Motor neuron (in vitro differentiated cells): ENCODE measurements at regions not wholly inside any gene's neighbourhood (a gene's known extent, or its start where the extent isn't known, plus 50 kb on each side); places are given as distances from the start of the nearest gene placed in this dataset.

Source experiments
- ATAC-seq, 8 experiments: fragments of 200-7000 bp; cut with Tn5 transposase; replicated peaks in 6 of 8; 2 replicates each; pipeline ENCODE4 v1.8.0; 2021; ENCODE audit warnings: mild to moderate bottlenecking in 8 of 8, moderate library complexity in 8 of 8
- H3K27ac ChIP-seq, 2 donors: fragments of 250-450 bp; sonication (Bioruptor Pico); 2 replicates each; pipeline ENCODE4 v1.9.0; 2021; ENCODE audit warnings: antibody characterized with exemption in 2 of 2, mild to moderate bottlenecking in 2 of 2, moderate library complexity in 1 of 2
- H3K4me1 ChIP-seq, 2 donors: fragments of 250-450 bp; sonication (Bioruptor Pico); replicated peaks in 1 of 2; 2 replicates each; pipeline ENCODE4 v1.6.1; 2021; ENCODE audit warnings: antibody characterized with exemption in 2 of 2, mild to moderate bottlenecking in 2 of 2, moderate library complexity in 1 of 2
- H3K4me3 ChIP-seq, 5 donors: fragments of 250-450 bp; sonication (Bioruptor Pico); 2 replicates each; pipeline ENCODE4 v1.9.0; 2021; ENCODE audit warnings: antibody characterized with exemption in 5 of 5, mild to moderate bottlenecking in 5 of 5, moderate library complexity in 4 of 5
- WGBS, 10 experiments: fragments of 450-650 bp; shearing (Covaris generic); methylation state at CpG; one replicate each; pipeline ENCODE4 v1.0.0; 2022; 5-methylcytosine and 5-hydroxymethylcytosine counted together
- in situ Hi-C, 9 experiments: fragments of 400-800 bp; cut with MboI; loops; one replicate each; pipeline ENCODE4 v1.15.0; 2021; ENCODE audit warnings: low sequenced_read_pairs in 9 of 9, low pct_unique_long_range_greater_than_20kb in 2 of 9; ENCODE audit not compliant: unreplicated experiment in 9 of 9

GRCh38 chr18:51279367-51279984 is 82.0 kb upstream of the MEX3C start:
- WGBS, 10 experiments = 0 to 100% (median 90%) methylated on average over 1 to 2 of the region's 2 CpGs; no CpG with 5 or more reads in 2 of the 10 experiments
- H3K4me1 ChIP-seq = no peaks in the 10 kb centered on the region
- H3K27ac ChIP-seq = no peak overlapping the region
- no peak for ATAC-seq
- in situ Hi-C loops = no loop called here
- no peak overlapping the region for H3K4me3 ChIP-seq

DNA sequence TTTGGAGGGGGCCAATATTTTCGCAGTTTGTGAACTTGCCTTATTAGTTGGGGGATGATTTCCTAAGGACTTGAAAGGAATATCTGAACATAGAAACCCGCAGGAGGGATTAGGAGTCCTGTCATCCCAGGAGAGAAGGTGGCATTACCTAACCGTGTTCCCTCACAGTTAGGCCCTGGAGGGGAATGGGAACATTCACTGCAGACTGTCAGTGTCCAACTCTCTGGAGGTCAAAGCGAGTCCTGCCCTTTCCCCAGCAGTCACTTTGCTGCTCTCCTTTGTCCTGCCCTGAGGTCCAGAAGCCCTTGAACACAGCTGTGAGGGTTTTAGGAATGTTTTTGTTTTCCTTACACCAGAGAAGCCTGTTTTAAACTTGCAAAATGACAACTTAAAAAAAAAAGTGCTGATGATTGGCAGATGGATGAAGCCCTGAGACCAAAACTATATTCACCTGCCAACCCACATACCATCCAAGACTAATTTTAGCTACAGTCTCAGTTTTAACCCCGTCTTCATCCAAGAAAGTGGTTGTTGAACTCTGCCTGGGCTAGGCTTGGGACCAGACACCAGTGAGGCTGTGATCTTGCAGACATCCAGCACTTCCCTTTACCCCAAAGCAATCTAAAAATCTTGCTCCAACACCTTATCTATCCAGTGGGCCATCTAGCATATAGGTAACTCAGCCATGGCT is 90.5 kb upstream of the MEX3C start:
- in situ Hi-C loops = no loop called here
- H3K4me3 ChIP-seq = no peak overlapping the region
- 7 to 94% (median 67%) methylated on average over 1 to 4 of the region's 5 CpGs; no CpG with 5 or more reads in 3 of the 10 experiments for WGBS, 10 experiments
- no peak overlapping the region for H3K27ac ChIP-seq
- no peak for ATAC-seq
- H3K4me1 ChIP-seq = no peaks in the 10 kb centered on the region

GRCh38 chr18:51288582-51288981 is 91.1 kb upstream of the MEX3C start:
- WGBS, 10 experiments = 10 to 100% (median 67%) methylated on average over 1 to 3 of the region's 3 CpGs; no CpG with 5 or more reads in 1 of the 10 experiments

GRCh38 chr18:51290860-51291259 is 93.4 kb upstream of the MEX3C start:
- Histone ChIP-seq H3K27ac (no peak overlapping the region), H3K4me1 (no peaks in the 10 kb centered on the region), H3K4me3 (no peak overlapping the region)
- WGBS, 10 experiments = 75 to 100% (median 100%) methylated on average over 2 of the region's 2 CpGs; no CpG with 5 or more reads in 6 of the 10 experiments
- in situ Hi-C loops = no loop called here
- peak in 3 of 8 experiments; percentile 25 to 71 (median 58) for ATAC-seq

More at GRCh38 chr18:51288582-51288981, 91.1 kb upstream of the MEX3C start:
- H3K4me3 ChIP-seq = no peak overlapping the region
- in situ Hi-C loops = no loop called here
- no peak for ATAC-seq
- no peak overlapping the region for H3K27ac ChIP-seq
- H3K4me1 ChIP-seq = no peaks in the 10 kb centered on the region

DNA sequence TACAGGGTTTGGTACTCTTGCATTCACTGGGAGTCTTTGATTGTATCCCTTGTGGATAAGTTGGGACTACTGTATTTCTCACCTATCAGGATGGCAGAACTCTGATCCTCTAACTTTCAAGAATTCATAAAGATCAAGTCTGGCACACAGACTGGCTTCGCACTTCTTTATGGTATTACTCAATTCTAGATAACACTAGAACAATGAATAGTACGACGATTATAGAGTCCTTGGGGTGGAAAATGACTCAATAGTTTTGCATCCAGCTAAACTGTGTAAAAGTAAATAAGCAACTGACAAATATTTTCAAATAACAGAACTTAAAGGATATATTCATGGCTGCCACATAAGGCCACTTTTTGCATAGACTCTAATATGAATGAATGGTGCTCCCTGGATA is 103.4 kb upstream of the MEX3C start:
- no peak overlapping the region for H3K27ac ChIP-seq
- in situ Hi-C loops = no loop called here
- H3K4me3 ChIP-seq = no peak overlapping the region
- H3K4me1 ChIP-seq = no peaks in the 10 kb centered on the region
- no peak for ATAC-seq
- 0 to 97% (median 75%) methylated on average over 1 to 3 of the region's 3 CpGs for WGBS, 10 experiments

GRCh38 chr18:51301376-51301775 is 103.9 kb upstream of the MEX3C start:
- no peaks in the 10 kb centered on the region for H3K4me1 ChIP-seq
- no peak overlapping the region for H3K4me3 ChIP-seq
- in situ Hi-C loops = no loop called here
- 15 to 98% (median 81%) methylated on average over 1 to 3 of the region's 3 CpGs for WGBS, 10 experiments
- H3K27ac ChIP-seq = no peak overlapping the region
- ATAC-seq = no peak

- no peak overlapping the region for H3K27ac ChIP-seq
- in situ Hi-C loops = no loop called here
- no peaks in the 10 kb centered on the region for H3K4me1 ChIP-seq
- no peak overlapping the region for H3K4me3 ChIP-seq
- WGBS, 10 experiments = 0 to 100% (median 80%) methylated on average over 1 of the region's 1 CpG; no CpG with 5 or more reads in 6 of the 10 experiments
- peak in 2 of 8 experiments; percentile 80 to 91 for ATAC-seq
These were observed 119.2 kb upstream of the MEX3C start for GRCh38 chr18:51316677-51317076.

DNA sequence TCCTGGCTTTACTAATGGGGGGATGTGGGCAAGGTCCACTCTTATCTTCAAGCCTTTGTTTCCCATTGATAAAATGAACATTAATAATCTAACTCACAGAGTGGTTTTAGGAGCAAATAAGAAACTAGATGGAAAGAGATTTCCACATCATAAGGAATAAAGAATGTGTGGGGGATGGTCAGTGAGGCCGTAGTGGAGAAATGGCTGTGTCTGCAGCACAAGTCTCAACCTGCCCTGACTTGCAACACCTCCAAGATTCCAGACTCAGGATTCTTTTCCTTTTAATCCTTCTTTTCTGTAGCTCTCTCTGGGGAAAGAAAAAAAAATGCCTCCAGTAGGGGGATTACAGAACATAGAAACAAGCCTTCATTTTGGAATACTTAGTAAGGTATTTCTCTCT is 124.2 kb upstream of the MEX3C start:
- no peaks in the 10 kb centered on the region for H3K4me1 ChIP-seq
- in situ Hi-C loops = no loop called here
- H3K4me3 ChIP-seq = no peak overlapping the region
- no peak for ATAC-seq
- no peak overlapping the region for H3K27ac ChIP-seq
- 20 to 86% (median 68%) methylated on average over 1 of the region's 1 CpG; no CpG with 5 or more reads in 6 of the 10 experiments for WGBS, 10 experiments

DNA sequence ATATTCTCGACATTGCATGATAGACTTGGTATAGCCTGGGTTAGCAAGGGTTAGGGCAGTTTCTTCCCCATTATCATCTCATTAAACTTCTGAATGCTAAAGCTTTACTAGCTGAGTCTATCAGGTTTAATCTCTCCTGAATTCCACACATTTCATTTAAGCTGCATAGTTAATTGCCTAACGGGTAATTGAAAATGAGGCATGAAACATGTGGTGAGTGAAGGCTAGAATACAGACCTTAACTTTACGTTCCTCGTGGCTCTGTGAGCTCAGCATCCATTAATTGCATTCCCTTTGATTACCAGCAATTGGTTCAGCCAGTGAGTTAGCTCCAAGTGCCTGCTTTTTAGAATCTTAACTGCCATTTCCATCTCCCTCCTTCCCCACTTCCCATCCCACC is 126.5 kb upstream of the MEX3C start:
- in situ Hi-C loops = no loop called here
- ATAC-seq = peak in 1 of 8 experiments; percentile 23
- Histone ChIP-seq H3K4me3 (no peak overlapping the region), H3K27ac (no peak overlapping the region), H3K4me1 (no peaks in the 10 kb centered on the region)
- 0 to 89% (median 72%) methylated on average over 1 to 3 of the region's 4 CpGs; no CpG with 5 or more reads in 3 of the 10 experiments for WGBS, 10 experiments

GRCh38 chr18:51330148-51330547 is 132.7 kb upstream of the MEX3C start:
- in situ Hi-C loops = no loop called here
- Histone ChIP-seq H3K27ac (no peak overlapping the region), H3K4me3 (no peak overlapping the region), H3K4me1 (peaks cover 0 to 6% of the 10 kb centered on the region in 2 donors)
- WGBS, 10 experiments = 0 to 83% (median 49%) methylated on average over 2 to 4 of the region's 4 CpGs; no CpG with 5 or more reads in 1 of the 10 experiments
- peak in 5 of 8 experiments; percentile 17 to 55 (median 49) for ATAC-seq

DNA sequence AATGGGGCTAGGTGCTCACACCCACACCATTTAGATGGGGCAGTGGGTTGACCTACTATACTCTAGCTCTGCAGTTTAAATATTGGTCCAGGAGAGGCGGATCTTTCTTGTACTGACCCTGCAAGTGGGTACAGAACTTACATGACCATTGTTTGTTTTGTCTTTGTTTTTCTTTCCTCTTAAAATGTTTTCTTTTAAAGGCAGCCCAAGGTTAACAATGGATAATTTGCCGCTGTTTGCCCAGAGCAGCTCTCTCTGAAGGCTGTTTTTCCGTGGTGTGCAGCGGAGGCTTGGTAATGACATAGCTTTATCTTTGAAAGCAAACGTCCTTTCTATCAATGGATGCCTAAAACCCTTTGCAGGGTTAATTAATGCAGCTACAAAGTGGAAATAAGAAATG is 133.3 kb upstream of the MEX3C start:
- ATAC-seq = no peak
- WGBS, 10 experiments = 3 to 94% (median 47%) methylated on average over 1 to 5 of the region's 5 CpGs; no CpG with 5 or more reads in 2 of the 10 experiments
- Histone ChIP-seq H3K4me1 (peaks cover 0 to 6% of the 10 kb centered on the region in 2 donors), H3K27ac (no peak overlapping the region), H3K4me3 (no peak overlapping the region)
- in situ Hi-C loops = no loop called here

GRCh38 chr18:51337406-51337805 is 139.9 kb upstream of the MEX3C start:
- ATAC-seq = peak in 1 of 8 experiments; percentile 29
- 0 to 100% (median 53%) methylated on average over 1 to 2 of the region's 2 CpGs; no CpG with 5 or more reads in 1 of the 10 experiments for WGBS, 10 experiments
- in situ Hi-C loops = no loop called here
- H3K27ac ChIP-seq = no peak overlapping the region
- H3K4me3 ChIP-seq = no peak overlapping the region
- no peaks in the 10 kb centered on the region for H3K4me1 ChIP-seq

GRCh38 chr18:51339856-51340255 is 142.4 kb upstream of the MEX3C start:
- Histone ChIP-seq H3K4me1 (no peaks in the 10 kb centered on the region), H3K4me3 (no peak overlapping the region), H3K27ac (no peak overlapping the region)
- ATAC-seq = peak in 2 of 8 experiments; percentile 18 to 59
- 0 to 100% (median 40%) methylated on average over 1 to 2 of the region's 2 CpGs; no CpG with 5 or more reads in 1 of the 10 experiments for WGBS, 10 experiments
- in situ Hi-C loops = no loop called here
